K562 (cell line): ENCODE measurements at regions not wholly inside any gene's neighbourhood (a gene's known extent, or its start where the extent isn't known, plus 50 kb on each side); places are given as distances from the start of the nearest gene placed in this dataset.

Experiments
- ATAC-seq: fragments of 200-7000 bp; cut with Tn5 transposase; 3 replicates; pipeline ENCODE4 v1.9.1; 2020; ENCODE audit warnings: moderate library complexity
- BruUV-seq: library from RNA; stranded (reverse); fragments of 400-500 nt; replicated peaks from 2 replicates; lab custom pipeline; 2021; lab: Mats Ljungman, UMichigan
- CTCF ChIA-PET: fragments of 300-600 bp; formaldehyde crosslinking; extraction: SDS; loops from one replicate; lab custom pipeline; 2021; ENCODE audit warnings: low intra/inter-chr PET ratio; lab: Yijun Ruan, JAX
- POLR2A ChIA-PET: fragments of 300-600, 350-650 bp; sonication (Branson Sonifier 250); formaldehyde crosslinking; extraction: SDS; loops from one replicate; lab custom pipeline; 2021; ENCODE audit warnings: antibody characterized with exemption, inconsistent platforms; lab: Yijun Ruan, JAX
- DNase-seq, 4 experiments: peaks; one replicate each; pipeline versions ENCODE4 v3.0.0 to v3.0.0-alpha.2; 2011 to 2018; ENCODE audit warnings: low spot score in 3 of 4, mixed read lengths in 3 of 4; ENCODE audit errors: extremely low read depth in 1 of 4
- FAIRE-seq: peaks from 2 replicates; lab custom pipeline; 2011; peaks lifted over from hg19 to GRCh38; lab: Jason Lieb, UNC
- H2AFZ ChIP-seq: 2 replicates; pipeline ENCODE4 v1.6.0; 2011; ENCODE audit warnings: low read depth, low read length, control low read depth, inconsistent platforms
- H3K27ac ChIP-seq: fragments of 200-600 bp; 3 replicates; pipeline ENCODE4 v1.8.0; 2011; ENCODE audit warnings: low read depth, mild to moderate bottlenecking, control low read depth, inconsistent platforms, low read length, moderate library complexity, mixed read lengths; ENCODE audit errors: extremely low read depth
- H3K27me3 ChIP-seq, 2 experiments: fragments of 300-600 bp in 1 of 2; 2 replicates in 1 of 2; 3 replicates in 1 of 2; pipeline versions ENCODE4 v1.6.0 to v1.8.0; 2011; ENCODE audit warnings: inconsistent platforms in 2 of 2, low read length in 2 of 2, mild to moderate bottlenecking in 1 of 2, mixed read lengths in 1 of 2, moderate library complexity in 1 of 2; ENCODE audit not compliant: control insufficient read depth in 2 of 2, insufficient read depth in 2 of 2
- H3K36me3 ChIP-seq: fragments of 300-600 bp; 3 replicates; pipeline ENCODE4 v1.8.0; 2011; ENCODE audit warnings: mild to moderate bottlenecking, low read length, inconsistent platforms; ENCODE audit not compliant: control insufficient read depth, insufficient read depth
- H3K4me1 ChIP-seq, 2 experiments: fragments of 200-600 bp in 1 of 2; replicated peaks in 1 of 2; 2 replicates in 1 of 2; 3 replicates in 1 of 2; pipeline versions ENCODE4 v1.5.1 to v1.8.0; 2011; ENCODE audit warnings: inconsistent platforms in 2 of 2, low read length in 2 of 2, mild to moderate bottlenecking in 1 of 2, mixed read lengths in 1 of 2, moderate library complexity in 1 of 2; ENCODE audit not compliant: control insufficient read depth in 2 of 2, insufficient read depth in 2 of 2
- H3K4me2 ChIP-seq: 2 replicates; pipeline ENCODE4 v1.6.1; 2011; ENCODE audit warnings: low read length, control low read depth, inconsistent platforms, mixed read lengths; ENCODE audit not compliant: insufficient read depth
- H3K4me3 ChIP-seq: fragments of 200-600 bp; sonication (generic), shearing (Covaris generic); 2 replicates; pipeline ENCODE4 v1.5.1; 2016; ENCODE audit warnings: control low read depth, inconsistent platforms
- H3K79me2 ChIP-seq: fragments of 200-600 bp; 3 replicates; pipeline ENCODE4 v1.8.0; 2011; ENCODE audit warnings: low read length, inconsistent platforms; ENCODE audit not compliant: control insufficient read depth, insufficient read depth
- H3K9ac ChIP-seq, 2 experiments: 2 replicates each; pipeline versions ENCODE4 v1.6.0 to v1.6.1; 2011; ENCODE audit warnings: low read depth in 2 of 2, low read length in 2 of 2, control low read depth in 1 of 2, inconsistent platforms in 1 of 2, mild to moderate bottlenecking in 1 of 2, mixed read lengths in 1 of 2; ENCODE audit not compliant: insufficient read depth in 1 of 2
- H3K9me1 ChIP-seq: one replicate; pipeline ENCODE4 v1.6.0; 2011; ENCODE audit warnings: inconsistent platforms, mild to moderate bottlenecking, low read length, moderate library complexity; ENCODE audit not compliant: control insufficient read depth, insufficient read depth
- H3K9me3 ChIP-seq: replicated peaks from 2 replicates; pipeline ENCODE4 v1.5.1; 2011; ENCODE audit warnings: low read depth, low read length, inconsistent platforms; ENCODE audit not compliant: control insufficient read depth, insufficient read depth
- H4K20me1 ChIP-seq: replicated peaks from 2 replicates; pipeline ENCODE4 v1.6.1; 2011; ENCODE audit warnings: low read length, inconsistent platforms, mixed read lengths; ENCODE audit not compliant: control insufficient read depth, insufficient read depth
- CBX1 ChIP-seq: sonication (generic); IDR thresholded peaks from 2 replicates; pipeline ENCODE4 v1.6.1; 2016; ENCODE audit warnings: antibody characterized with exemption, low read depth, mild to moderate bottlenecking
- GTF2F1 ChIP-seq: IDR thresholded peaks from 2 replicates; pipeline ENCODE4 v1.6.1; 2011; ENCODE audit warnings: low read depth, low read length, improper control_type of control experiment
- RBM25 ChIP-seq: fragments of 200-400 bp; formaldehyde crosslinking; IDR thresholded peaks from 2 replicates; pipeline ENCODE4 v1.6.1; 2018; ENCODE audit warnings: low read length, low read depth, moderate library complexity; ENCODE audit not compliant: severe bottlenecking
- TAF7 ChIP-seq: fragments of 450-650 bp; IDR thresholded peaks from 2 replicates; pipeline ENCODE4 v1.6.1; 2016; ENCODE audit warnings: missing genetic modification characterization, missing compliant biosample characterization
- ZNF239 ChIP-seq: fragments of 250-450 bp; sonication (Bioruptor Pico); IDR thresholded peaks from 2 replicates; pipeline ENCODE4 v1.4.0; 2020; ENCODE audit warnings: mild to moderate bottlenecking
- WGBS: fragments of 100-300 bp; shearing (Covaris generic); methylation state at CpG from one replicate; pipeline ENCODE4 v1.1.6; 2016; ENCODE audit warnings: low coverage, mixed read lengths; ENCODE audit not compliant: insufficient coverage; ENCODE audit errors: missing lambda C conversion rate; 5-methylcytosine and 5-hydroxymethylcytosine counted together
- in situ Hi-C: fragments of 300-500 bp; cut with MboI; formaldehyde crosslinking; loops from 4 replicates; pipeline ENCODE4 v1.15.0; 2018; ENCODE audit warnings: inconsistent platforms, mixed read lengths
- intact Hi-C: fragments of 100-400 bp; cut with micrococcal nuclease; formaldehyde crosslinking; loops from 2 replicates; pipeline ENCODE4 v1.14.2; 2022
- TF ChIP-seq, protein P1 (sequence below): fragments of 450-650 bp; IDR thresholded peaks from 2 replicates; pipeline ENCODE4 v1.6.1; 2016; ENCODE audit warnings: low read depth

DNA sequence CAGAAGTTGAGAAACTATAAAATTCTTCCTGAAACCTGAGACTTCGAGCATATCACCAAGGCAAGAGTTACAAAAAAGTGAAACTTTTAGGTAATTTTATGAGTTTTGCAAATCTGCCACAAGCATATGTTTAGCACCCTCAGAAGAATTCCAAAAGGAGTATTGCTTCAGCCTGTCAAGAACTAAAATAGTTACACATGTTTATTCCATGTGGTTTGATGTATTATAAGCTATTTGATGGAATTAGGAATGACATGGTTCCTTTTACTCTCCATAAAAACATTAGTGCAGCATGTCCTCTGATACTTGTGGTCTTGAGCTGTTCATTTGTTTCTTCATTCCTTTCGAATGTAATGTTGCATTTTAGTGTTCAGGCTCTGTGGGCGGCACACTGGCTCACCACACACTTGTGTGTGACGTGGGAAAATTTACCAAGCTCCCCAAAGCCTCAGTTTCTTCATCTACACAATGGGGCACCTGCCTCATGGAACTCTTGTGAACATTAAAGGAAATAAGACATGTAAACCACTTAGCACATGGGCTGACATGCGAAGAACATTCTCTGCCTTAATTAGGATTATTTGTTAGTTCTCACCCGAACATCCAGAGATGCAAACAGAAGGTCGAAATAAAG is 204.2 kb upstream of the FOXF1 start:
- Histone ChIP-seq H3K27ac (no peak overlapping the region), H3K9me1 (peaks cover 1% of the 10 kb centered on the region), H3K9me3 (no peaks in the 10 kb centered on the region), H3K4me3 (no peak overlapping the region), H3K4me2 (no peak overlapping the region), H3K4me1 (peaks cover 0 to 4% of the 10 kb centered on the region in 2 experiments; a peak in 2 of 5 replicates), H3K36me3 (no peaks in the 10 kb centered on the region), H2AFZ (no peak overlapping the region), H3K9ac (no peak overlapping the region), H4K20me1 (peaks cover 2% of the 10 kb centered on the region; the same call in 1 of the 2 replicates), H3K27me3 (peaks cover 20 to 36% of the 10 kb centered on the region in 2 experiments), H3K79me2 (no peaks in the 10 kb centered on the region)
- ATAC-seq (no peak), DNase-seq (no peak), FAIRE-seq (peak; percentile 15)
- 0% methylated on average over 7 of the region's 7 CpGs for WGBS
- ChIA-PET CTCF (interaction anchor here (0.5 kb wide), 1 partner anchor 269 kb away, joined by 4 read pairs; no protein-coding TSS in a partner anchor), POLR2A (interaction anchor here (0.6 kb wide), 1 partner anchor 134 kb away, joined by 3 read pairs; no protein-coding TSS in a partner anchor)
- in situ Hi-C loops (no loop called here), intact Hi-C loops (no loop called here)
- TF ChIP-seq CBX1 (no peak), RBM25 (peak; percentile 54)
- BruUV-seq = no TSS peak

DNA sequence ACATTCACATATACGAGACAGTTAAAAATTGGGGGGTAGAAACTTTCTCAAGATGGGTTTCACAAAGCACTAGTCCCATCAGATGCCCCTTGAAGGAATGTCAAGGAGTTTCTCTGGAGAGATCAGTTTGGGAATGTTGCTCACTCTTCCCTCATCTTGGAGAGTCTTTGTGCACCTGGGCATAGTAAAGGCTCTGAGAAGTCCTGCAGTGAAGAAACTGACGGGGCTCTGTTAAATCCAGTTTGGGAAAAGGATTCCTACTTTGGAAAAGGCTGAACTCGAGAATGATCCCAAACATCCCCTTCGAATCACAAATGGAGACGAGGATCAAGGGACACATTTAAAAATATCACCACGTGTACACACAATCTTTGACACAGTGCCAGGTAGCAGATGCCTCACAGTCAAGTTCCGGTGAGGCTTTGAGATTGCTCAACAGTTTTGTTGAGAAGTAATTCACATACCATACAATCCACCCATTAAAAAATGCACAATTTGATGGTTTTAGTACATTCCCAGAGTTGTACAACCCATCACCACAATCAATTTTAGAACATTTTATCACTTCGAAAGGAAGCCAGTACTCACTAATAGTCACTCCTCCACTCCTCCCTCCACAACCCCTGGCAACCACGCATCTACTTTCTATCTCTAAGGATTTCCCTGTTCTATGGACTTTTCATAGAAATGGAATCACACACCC is 203.4 kb upstream of the FOXF1 start:
- CTCF ChIA-PET = no interaction called here
- Histone ChIP-seq H4K20me1 (no peaks in the 10 kb centered on the region; the same call in 1 of the 2 replicates), H3K27ac (no peak overlapping the region), H3K4me3 (no peak overlapping the region), H3K9me1 (no peaks in the 10 kb centered on the region), H3K9me3 (no peaks in the 10 kb centered on the region), H3K9ac (no peak overlapping the region), H3K4me1 (peaks cover 0 to 4% of the 10 kb centered on the region in 2 experiments; a peak in 1 of 5 replicates), H3K36me3 (no peaks in the 10 kb centered on the region), H3K27me3 (peaks cover 16 to 41% of the 10 kb centered on the region in 2 experiments), H2AFZ (no peak overlapping the region), H3K4me2 (no peak overlapping the region), H3K79me2 (no peaks in the 10 kb centered on the region)
- no peak for FAIRE-seq
- DNase-seq = no peak
- intact Hi-C loops (no loop called here), in situ Hi-C loops (no loop called here)
- no TSS peak for BruUV-seq
- POLR2A ChIA-PET = no interaction called here
- 4% methylated on average over 9 of the region's 9 CpGs for WGBS
- ATAC-seq = no peak
- TF ChIP-seq GTF2F1 = no peak
- TF ChIP-seq, protein P1, sequence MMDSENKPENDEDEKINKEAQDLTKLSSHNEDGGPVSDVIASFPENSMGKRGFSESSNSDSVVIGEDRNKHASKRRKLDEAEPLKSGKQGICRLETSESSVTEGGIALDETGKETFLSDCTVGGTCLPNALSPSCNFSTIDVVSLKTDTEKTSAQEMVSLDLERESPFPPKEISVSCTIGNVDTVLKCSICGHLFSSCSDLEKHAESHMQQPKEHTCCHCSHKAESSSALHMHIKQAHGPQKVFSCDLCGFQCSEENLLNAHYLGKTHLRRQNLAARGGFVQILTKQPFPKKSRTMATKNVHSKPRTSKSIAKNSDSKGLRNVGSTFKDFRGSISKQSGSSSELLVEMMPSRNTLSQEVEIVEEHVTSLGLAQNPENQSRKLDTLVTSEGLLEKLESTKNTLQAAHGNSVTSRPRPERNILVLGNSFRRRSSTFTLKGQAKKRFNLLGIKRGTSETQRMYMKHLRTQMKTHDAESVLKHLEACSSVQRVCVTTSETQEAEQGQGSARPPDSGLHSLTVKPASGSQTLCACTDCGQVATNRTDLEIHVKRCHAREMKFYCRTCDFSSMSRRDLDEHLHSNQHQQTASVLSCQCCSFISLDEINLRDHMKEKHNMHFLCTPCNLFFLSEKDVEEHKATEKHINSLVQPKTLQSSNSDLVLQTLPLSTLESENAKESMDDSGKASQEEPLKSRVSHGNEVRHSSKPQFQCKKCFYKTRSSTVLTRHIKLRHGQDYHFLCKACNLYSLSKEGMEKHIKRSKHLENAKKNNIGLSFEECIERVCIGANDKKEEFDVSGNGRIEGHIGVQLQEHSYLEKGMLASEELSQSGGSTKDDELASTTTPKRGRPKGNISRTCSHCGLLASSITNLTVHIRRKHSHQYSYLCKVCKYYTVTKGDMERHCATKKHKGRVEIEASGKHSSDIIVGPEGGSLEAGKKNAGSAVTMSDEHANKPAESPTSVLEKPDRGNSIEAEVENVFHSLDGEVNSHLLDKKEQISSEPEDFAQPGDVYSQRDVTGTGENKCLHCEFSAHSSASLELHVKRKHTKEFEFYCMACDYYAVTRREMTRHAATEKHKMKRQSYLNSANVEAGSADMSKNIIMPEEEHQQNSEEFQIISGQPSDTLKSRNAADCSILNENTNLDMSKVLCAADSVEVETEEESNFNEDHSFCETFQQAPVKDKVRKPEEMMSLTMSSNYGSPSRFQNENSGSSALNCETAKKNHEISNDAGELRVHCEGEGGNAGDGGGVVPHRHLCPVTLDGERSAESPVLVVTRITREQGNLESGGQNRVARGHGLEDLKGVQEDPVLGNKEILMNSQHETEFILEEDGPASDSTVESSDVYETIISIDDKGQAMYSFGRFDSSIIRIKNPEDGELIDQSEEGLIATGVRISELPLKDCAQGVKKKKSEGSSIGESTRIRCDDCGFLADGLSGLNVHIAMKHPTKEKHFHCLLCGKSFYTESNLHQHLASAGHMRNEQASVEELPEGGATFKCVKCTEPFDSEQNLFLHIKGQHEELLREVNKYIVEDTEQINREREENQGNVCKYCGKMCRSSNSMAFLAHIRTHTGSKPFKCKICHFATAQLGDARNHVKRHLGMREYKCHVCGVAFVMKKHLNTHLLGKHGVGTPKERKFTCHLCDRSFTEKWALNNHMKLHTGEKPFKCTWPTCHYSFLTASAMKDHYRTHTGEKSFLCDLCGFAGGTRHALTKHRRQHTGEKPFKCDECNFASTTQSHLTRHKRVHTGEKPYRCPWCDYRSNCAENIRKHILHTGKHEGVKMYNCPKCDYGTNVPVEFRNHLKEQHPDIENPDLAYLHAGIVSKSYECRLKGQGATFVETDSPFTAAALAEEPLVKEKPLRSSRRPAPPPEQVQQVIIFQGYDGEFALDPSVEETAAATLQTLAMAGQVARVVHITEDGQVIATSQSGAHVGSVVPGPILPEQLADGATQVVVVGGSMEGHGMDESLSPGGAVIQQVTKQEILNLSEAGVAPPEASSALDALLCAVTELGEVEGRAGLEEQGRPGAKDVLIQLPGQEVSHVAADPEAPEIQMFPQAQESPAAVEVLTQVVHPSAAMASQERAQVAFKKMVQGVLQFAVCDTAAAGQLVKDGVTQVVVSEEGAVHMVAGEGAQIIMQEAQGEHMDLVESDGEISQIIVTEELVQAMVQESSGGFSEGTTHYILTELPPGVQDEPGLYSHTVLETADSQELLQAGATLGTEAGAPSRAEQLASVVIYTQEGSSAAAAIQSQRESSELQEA = no peak
- TF ChIP-seq RBM25 = peak; percentile 80
- no peak for TF ChIP-seq TAF7 (tag)
- TF ChIP-seq ZNF239 (CRISPR knock-in tag) = peak; percentile 97
